OCI-LY7 (cell line): ENCODE measurements at regions not wholly inside any gene's neighbourhood (a gene's known extent, or its start where the extent isn't known, plus 50 kb on each side); places are given as distances from the start of the nearest gene placed in this dataset.

Source experiments
- CTCF ChIP-seq: fragments of 200-600 bp; sonication (generic); conservative IDR thresholded peaks from 2 replicates; pipeline ENCODE4 v1.5.1; 2014; ENCODE audit warnings: mild to moderate bottlenecking, antibody characterized with exemption, low read length, moderate library complexity, mixed read lengths
- EZH2phosphoT487 ChIP-seq: fragments of 200-600 bp; sonication (generic); IDR thresholded peaks from 2 replicates; pipeline ENCODE4 v1.6.1; 2018; ENCODE audit warnings: low read depth, borderline replicate concordance, mild to moderate bottlenecking, mixed run types, antibody characterized with exemption, low read length, moderate library complexity, mixed read lengths

DNA sequence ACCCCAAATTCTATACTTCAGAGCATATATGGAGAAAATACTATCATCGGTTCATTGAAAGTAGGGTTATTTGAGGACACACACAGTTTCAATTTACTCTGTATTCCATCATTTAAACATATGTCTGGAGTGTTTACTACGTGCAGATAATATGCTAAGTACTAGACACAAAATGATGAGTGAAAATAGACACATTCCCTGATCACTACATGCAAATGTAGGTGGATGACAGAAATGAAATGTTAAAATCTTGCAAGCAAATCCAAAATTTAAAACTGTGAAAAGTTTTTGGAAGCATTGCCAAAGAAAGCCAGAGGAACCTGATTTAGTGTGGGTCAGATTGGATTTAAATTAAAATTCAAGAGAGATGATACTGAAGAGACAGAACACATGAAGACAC is 1106.6 kb downstream of the CBLN2 start:
- TF ChIP-seq CTCF (no peak), EZH2phosphoT487 (no peak)
